ENCODE measurements at regions not wholly inside any gene's neighbourhood (a gene's known extent, or its start where the extent isn't known, plus 50 kb on each side); places are given as distances from the start of the nearest gene placed in this dataset.

GRCh38 chr15:98063871-98064270 lies 103.4 kb downstream of the ARRDC4 start:
- Histone ChIP-seq H3K4me1 (peaks cover 0 to 40% (median 8%) of the 10 kb centered on the region in 4 donors), H3K4me3 (no peak overlapping the region), H3K9me3 (no peaks in the 10 kb centered on the region), H3K36me3 (no peaks in the 10 kb centered on the region), H3K27ac (no peak overlapping the region), H3K27me3 (no peaks in the 10 kb centered on the region)
- intact Hi-C loops (cut with DNase I; ENCODE audit: low total_unique reads) = no loop called here
- DNase-seq = no peak
- TF ChIP-seq CTCF (IDR thresholded peaks at IDR 0.05) = no peak

GRCh38 chr15:98067339-98067738 lies 106.8 kb downstream of the ARRDC4 start:
- peak overlapping the region in 1 of 2 donors; percentile 16 for H3K27ac ChIP-seq
- no peak for TF ChIP-seq CTCF (IDR thresholded peaks at IDR 0.05)
- intact Hi-C loops (cut with DNase I; ENCODE audit: low total_unique reads) = no loop called here

GRCh38 chr15:98069256-98069655 lies 108.8 kb downstream of the ARRDC4 start:
- Histone ChIP-seq H3K9me3 (no peaks in the 10 kb centered on the region), H3K4me3 (no peak overlapping the region), H3K27ac (no peak overlapping the region), H3K27me3 (no peaks in the 10 kb centered on the region), H3K4me1 (peaks cover 0 to 18% (median 3%) of the 10 kb centered on the region in 4 donors), H3K36me3 (no peaks in the 10 kb centered on the region)
- intact Hi-C loops (cut with DNase I; ENCODE audit: low total_unique reads) = loop anchor here (1.0 kb wide), 1 partner anchor 29 kb away; no protein-coding TSS in a partner anchor
- no peak for DNase-seq
- no peak for TF ChIP-seq CTCF (IDR thresholded peaks at IDR 0.05)

More at GRCh38 chr15:98067339-98067738, 106.8 kb downstream of the ARRDC4 start:
- Histone ChIP-seq H3K27me3 (no peaks in the 10 kb centered on the region), H3K4me1 (peaks cover 0 to 38% (median 8%) of the 10 kb centered on the region in 4 donors), H3K9me3 (no peaks in the 10 kb centered on the region), H3K4me3 (no peak overlapping the region), H3K36me3 (no peaks in the 10 kb centered on the region)
- DNase-seq = no peak

- intact Hi-C loops (cut with DNase I; ENCODE audit: low total_unique reads) = no loop called here
- DNase-seq = no peak
- no peaks in the 10 kb centered on the region for H3K9me3 ChIP-seq
- H3K27me3 ChIP-seq = no peaks in the 10 kb centered on the region
- H3K36me3 ChIP-seq = no peaks in the 10 kb centered on the region
- no peak overlapping the region for H3K4me3 ChIP-seq
- peaks cover 0 to 16% (median 2%) of the 10 kb centered on the region in 4 donors for H3K4me1 ChIP-seq
- H3K27ac ChIP-seq = no peak overlapping the region
- TF ChIP-seq CTCF (IDR thresholded peaks at IDR 0.05) = no peak
Observed at GRCh38 chr15:98070137-98070536, 109.6 kb downstream of the ARRDC4 start.

- no peak for TF ChIP-seq CTCF (IDR thresholded peaks at IDR 0.05)
- intact Hi-C loops (cut with DNase I; ENCODE audit: low total_unique reads) = no loop called here
Observed at GRCh38 chr15:98071786-98072185, 111.3 kb downstream of the ARRDC4 start.

GRCh38 chr15:98075441-98075840 lies 114.9 kb downstream of the ARRDC4 start:
- TF ChIP-seq CTCF (IDR thresholded peaks at IDR 0.05) = no peak
- Histone ChIP-seq H3K9me3 (no peaks in the 10 kb centered on the region), H3K4me1 (peaks cover 0 to 20% (median 10%) of the 10 kb centered on the region in 4 donors), H3K27ac (peak overlapping the region; percentile 50 to 69), H3K27me3 (no peaks in the 10 kb centered on the region), H3K4me3 (no peak overlapping the region), H3K36me3 (no peaks in the 10 kb centered on the region)
- DNase-seq = no peak
- intact Hi-C loops (cut with DNase I; ENCODE audit: low total_unique reads) = no loop called here

More at GRCh38 chr15:98071786-98072185, 111.3 kb downstream of the ARRDC4 start:
- no peak overlapping the region for H3K4me3 ChIP-seq
- no peaks in the 10 kb centered on the region for H3K36me3 ChIP-seq
- H3K9me3 ChIP-seq = no peaks in the 10 kb centered on the region
- H3K4me1 ChIP-seq = peaks cover 0 to 28% (median 10%) of the 10 kb centered on the region in 4 donors
- H3K27me3 ChIP-seq = no peaks in the 10 kb centered on the region
- H3K27ac ChIP-seq = no peak overlapping the region
- no peak for DNase-seq
